Loucy (cell line): ENCODE measurements at regions not wholly inside any gene's neighbourhood (a gene's known extent, or its start where the extent isn't known, plus 50 kb on each side); places are given as distances from the start of the nearest gene placed in this dataset.

ENCODE experiments used
- CTCF ChIP-seq: fragments of 200-600 bp; sonication (generic); conservative IDR thresholded peaks from 2 replicates; pipeline ENCODE4 v1.5.1; 2014; ENCODE audit warnings: mild to moderate bottlenecking, antibody characterized with exemption, low read length
- EZH2phosphoT487 ChIP-seq: fragments of 200-600 bp; IDR thresholded peaks from 2 replicates; pipeline ENCODE4 v1.6.1; 2018; ENCODE audit warnings: antibody characterized with exemption, mild to moderate bottlenecking, moderate library complexity, borderline replicate concordance

GRCh38 chr4:11670304-11670703, 241.6 kb upstream of the HS3ST1 start:
- TF ChIP-seq CTCF (no peak), EZH2phosphoT487 (no peak)
